Upper lobe of right lung (tissue), 1 donor: ENCODE measurements at regions not wholly inside any gene's neighbourhood (a gene's known extent, or its start where the extent isn't known, plus 50 kb on each side); places are given as distances from the start of the nearest gene placed in this dataset.

Experiments
- ATAC-seq: fragments of 200-7000 bp; cut with Tn5 transposase; one replicate; pipeline ENCODE4 v1.9.1; 2020; ENCODE audit warnings: mild to moderate bottlenecking, moderate library complexity
- DNase-seq: peaks from one replicate; pipeline ENCODE4 v3.0.0-alpha.2; 2020
- H3K27ac ChIP-seq: fragments of 200-600 bp; one replicate; pipeline ENCODE4 v1.8.0; 2022
- H3K27me3 ChIP-seq: fragments of 200-600 bp; one replicate; pipeline ENCODE4 v1.8.0; 2022; ENCODE audit warnings: mild to moderate bottlenecking
- H3K36me3 ChIP-seq: fragments of 200-600 bp; one replicate; pipeline ENCODE4 v1.8.0; 2022
- H3K4me1 ChIP-seq: fragments of 200-600 bp; one replicate; pipeline ENCODE4 v1.8.0; 2022
- H3K4me3 ChIP-seq: fragments of 200-600 bp; one replicate; pipeline ENCODE4 v1.8.0; 2022; ENCODE audit warnings: mild to moderate bottlenecking
- H3K9me3 ChIP-seq: fragments of 200-600 bp; one replicate; pipeline ENCODE4 v1.8.0; 2022
- intact Hi-C: fragments of 100-400 bp; cut with DNase I; formaldehyde crosslinking; loops from one replicate; pipeline ENCODE4 v1.11.0; 2022
- TF ChIP-seq, protein P1 (sequence below): fragments of 200-600 bp; IDR thresholded peaks from one replicate; pipeline ENCODE4 v1.8.0; 2022; ENCODE audit warnings: antibody characterized with exemption
- donor health status: DM: no; HTN: yes; CAD: no; lungs with severe emphysema.

DNA sequence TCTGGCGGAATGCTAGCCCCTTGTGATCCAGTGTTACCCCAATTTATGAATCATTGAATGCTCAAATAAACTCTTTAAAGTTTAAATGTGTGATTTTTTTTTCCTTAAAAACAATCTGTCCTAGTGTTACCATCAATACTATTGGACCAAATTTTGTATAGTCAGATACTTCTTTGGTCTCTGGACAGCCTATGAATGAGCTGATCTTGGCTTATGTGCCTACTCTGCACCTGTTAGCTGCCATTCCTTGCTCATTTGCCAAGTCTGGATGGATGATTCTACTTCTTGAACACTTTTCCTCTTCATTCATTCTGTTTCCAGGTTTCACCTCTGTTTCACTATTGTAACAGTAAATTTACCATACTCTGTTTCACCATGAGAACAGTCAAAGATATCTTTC is 226.5 kb upstream of the ZBED5 start:
- TF ChIP-seq, protein P1, sequence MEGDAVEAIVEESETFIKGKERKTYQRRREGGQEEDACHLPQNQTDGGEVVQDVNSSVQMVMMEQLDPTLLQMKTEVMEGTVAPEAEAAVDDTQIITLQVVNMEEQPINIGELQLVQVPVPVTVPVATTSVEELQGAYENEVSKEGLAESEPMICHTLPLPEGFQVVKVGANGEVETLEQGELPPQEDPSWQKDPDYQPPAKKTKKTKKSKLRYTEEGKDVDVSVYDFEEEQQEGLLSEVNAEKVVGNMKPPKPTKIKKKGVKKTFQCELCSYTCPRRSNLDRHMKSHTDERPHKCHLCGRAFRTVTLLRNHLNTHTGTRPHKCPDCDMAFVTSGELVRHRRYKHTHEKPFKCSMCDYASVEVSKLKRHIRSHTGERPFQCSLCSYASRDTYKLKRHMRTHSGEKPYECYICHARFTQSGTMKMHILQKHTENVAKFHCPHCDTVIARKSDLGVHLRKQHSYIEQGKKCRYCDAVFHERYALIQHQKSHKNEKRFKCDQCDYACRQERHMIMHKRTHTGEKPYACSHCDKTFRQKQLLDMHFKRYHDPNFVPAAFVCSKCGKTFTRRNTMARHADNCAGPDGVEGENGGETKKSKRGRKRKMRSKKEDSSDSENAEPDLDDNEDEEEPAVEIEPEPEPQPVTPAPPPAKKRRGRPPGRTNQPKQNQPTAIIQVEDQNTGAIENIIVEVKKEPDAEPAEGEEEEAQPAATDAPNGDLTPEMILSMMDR = no peak
- Histone ChIP-seq H3K27ac (no peak overlapping the region), H3K9me3 (no peaks in the 10 kb centered on the region), H3K4me3 (no peak overlapping the region), H3K27me3 (no peaks in the 10 kb centered on the region), H3K36me3 (no peaks in the 10 kb centered on the region), H3K4me1 (no peaks in the 10 kb centered on the region)
- no peak for ATAC-seq
- DNase-seq = no peak
- intact Hi-C loops = no loop called here

GRCh38 chr11:11083441-11083840 is 225.6 kb upstream of the ZBED5 start:
- ATAC-seq (no peak), DNase-seq (no peak)
- TF ChIP-seq, protein P1 = no peak
- H3K4me3 ChIP-seq = no peak overlapping the region
- no peaks in the 10 kb centered on the region for H3K4me1 ChIP-seq
- H3K27ac ChIP-seq = no peak overlapping the region
- no peaks in the 10 kb centered on the region for H3K27me3 ChIP-seq
- H3K36me3 ChIP-seq = no peaks in the 10 kb centered on the region
- intact Hi-C loops = no loop called here
- H3K9me3 ChIP-seq = no peaks in the 10 kb centered on the region

DNA sequence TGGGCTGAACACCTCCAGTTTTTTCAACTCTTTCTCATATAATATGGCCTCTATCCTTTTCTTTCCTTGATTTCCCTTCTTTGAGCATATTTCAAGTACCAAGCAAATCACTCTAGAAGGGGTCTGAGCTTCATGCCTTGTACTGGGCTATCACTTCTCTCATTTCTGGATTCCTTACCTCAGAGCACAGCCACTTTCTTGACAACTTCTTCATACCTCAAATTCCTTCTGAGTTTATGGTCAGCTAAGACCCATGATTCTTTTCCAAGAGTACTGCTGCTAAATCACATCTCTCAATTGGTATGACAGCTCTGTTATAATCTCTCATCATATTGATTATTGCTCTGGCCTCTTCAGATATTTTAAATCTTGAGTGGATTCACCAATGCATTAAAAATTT is 224.8 kb upstream of the ZBED5 start:
- Histone ChIP-seq H3K4me1 (no peaks in the 10 kb centered on the region), H3K27me3 (no peaks in the 10 kb centered on the region), H3K36me3 (no peaks in the 10 kb centered on the region), H3K9me3 (no peaks in the 10 kb centered on the region), H3K27ac (no peak overlapping the region), H3K4me3 (no peak overlapping the region)
- intact Hi-C loops = no loop called here
- no peak for ATAC-seq
- TF ChIP-seq, protein P1 = no peak
- DNase-seq = no peak

- Histone ChIP-seq H3K4me1 (no peaks in the 10 kb centered on the region), H3K27me3 (no peaks in the 10 kb centered on the region), H3K36me3 (no peaks in the 10 kb centered on the region), H3K9me3 (no peaks in the 10 kb centered on the region), H3K27ac (no peak overlapping the region), H3K4me3 (no peak overlapping the region)
- no peak for DNase-seq
- intact Hi-C loops = no loop called here
- no peak for ATAC-seq
- TF ChIP-seq, protein P1 = no peak
These were observed 223.9 kb upstream of the ZBED5 start for GRCh38 chr11:11081776-11082175.

- intact Hi-C loops = no loop called here
- TF ChIP-seq, protein P1 = no peak
- H3K4me1 ChIP-seq = no peaks in the 10 kb centered on the region
These were observed 223.4 kb upstream of the ZBED5 start for GRCh38 chr11:11081288-11081687.

More at GRCh38 chr11:11081288-11081687, 223.4 kb upstream of the ZBED5 start:
- Histone ChIP-seq H3K9me3 (no peaks in the 10 kb centered on the region), H3K4me3 (no peak overlapping the region), H3K27ac (no peak overlapping the region), H3K27me3 (no peaks in the 10 kb centered on the region), H3K36me3 (no peaks in the 10 kb centered on the region)
- no peak for DNase-seq
- no peak for ATAC-seq
